Nephron (organoid): ENCODE measurements at regions not wholly inside any gene's neighbourhood (a gene's known extent, or its start where the extent isn't known, plus 50 kb on each side); places are given as distances from the start of the nearest gene placed in this dataset.
"Not testable (repeated sequence)": the region's sequence is repeated elsewhere in the genome, so short reads cannot be mapped to it uniquely, and the experiment has no call there.

Source experiments
- H3K27ac Mint-ChIP-seq, 3 experiments: 2 replicates each; pipeline ENCODE4 v1.8.0; 2020; ENCODE audit warnings: mixed read lengths in 3 of 3, mild to moderate bottlenecking in 2 of 3, moderate library complexity in 1 of 3
- H3K27me3 Mint-ChIP-seq: 2 replicates; pipeline ENCODE4 v1.8.0; 2021; ENCODE audit warnings: low read depth, mild to moderate bottlenecking, moderate library complexity, mixed read lengths
- H3K36me3 Mint-ChIP-seq: 2 replicates; pipeline ENCODE4 v1.8.0; 2020; ENCODE audit warnings: low read depth, mixed read lengths
- H3K4me1 Mint-ChIP-seq: 2 replicates; pipeline ENCODE4 v1.8.0; 2020; ENCODE audit warnings: mixed read lengths
- H3K4me3 Mint-ChIP-seq, 3 experiments: 2 replicates each; pipeline ENCODE4 v1.8.0; 2020; ENCODE audit warnings: mild to moderate bottlenecking in 3 of 3, mixed read lengths in 3 of 3, moderate library complexity in 2 of 3
- H3K9me3 Mint-ChIP-seq: 2 replicates; pipeline ENCODE4 v1.8.0; 2020; ENCODE audit warnings: mixed read lengths
- CTCF ChIP-seq, 3 experiments: fragments of 200-600 bp; sonication (generic); IDR thresholded peaks; one replicate each; pipeline ENCODE4 v1.5.0; 2021; ENCODE audit warnings: antibody characterized with exemption in 3 of 3; ENCODE audit not compliant: unreplicated experiment in 3 of 3

- no peak for TF ChIP-seq CTCF (IDR thresholded peaks at IDR 0.05; ENCODE audit: unreplicated experiment in 3 of 3)
- Mint-ChIP-seq H3K27me3 (peaks cover 19% of the 10 kb centered on the region), H3K27ac (no peak overlapping the region), H3K9me3 (no peaks in the 10 kb centered on the region), H3K36me3 (no peaks in the 10 kb centered on the region), H3K4me1 (peaks cover 19% of the 10 kb centered on the region), H3K4me3 (no peak overlapping the region)
Observed at GRCh38 chr2:10230499-10230898, 72.2 kb upstream of the HPCAL1 start.

- Mint-ChIP-seq H3K27me3 (peaks cover 22% of the 10 kb centered on the region), H3K4me1 (peaks cover 17% of the 10 kb centered on the region)
- not testable (repeated sequence) for H3K36me3 Mint-ChIP-seq, H3K27ac Mint-ChIP-seq, H3K9me3 Mint-ChIP-seq, H3K4me3 Mint-ChIP-seq
Observed at GRCh38 chr2:10230921-10231320, 71.8 kb upstream of the HPCAL1 start.

- Mint-ChIP-seq H3K4me1 (peaks cover 12% of the 10 kb centered on the region), H3K9me3 (no peaks in the 10 kb centered on the region), H3K36me3 (no peaks in the 10 kb centered on the region), H3K27me3 (peaks cover 27% of the 10 kb centered on the region), H3K4me3 (no peak overlapping the region), H3K27ac (no peak overlapping the region)
- TF ChIP-seq CTCF (IDR thresholded peaks at IDR 0.05; ENCODE audit: unreplicated experiment in 3 of 3): no peak
Observed at GRCh38 chr2:10231551-10232085, 71.1 kb upstream of the HPCAL1 start.

- no peak for TF ChIP-seq CTCF (IDR thresholded peaks at IDR 0.05; ENCODE audit: unreplicated experiment in 3 of 3)
- no peak overlapping the region for H3K4me3 Mint-ChIP-seq
- no peaks in the 10 kb centered on the region for H3K36me3 Mint-ChIP-seq
- peaks cover 10% of the 10 kb centered on the region for H3K4me1 Mint-ChIP-seq
- H3K27me3 Mint-ChIP-seq: peaks cover 31% of the 10 kb centered on the region
- H3K27ac Mint-ChIP-seq: no peak overlapping the region
- no peaks in the 10 kb centered on the region for H3K9me3 Mint-ChIP-seq
Observed at GRCh38 chr2:10232096-10232815, 70.4 kb upstream of the HPCAL1 start.

- no peak for TF ChIP-seq CTCF (IDR thresholded peaks at IDR 0.05; ENCODE audit: unreplicated experiment in 3 of 3)
- peaks cover 3% of the 10 kb centered on the region for H3K4me1 Mint-ChIP-seq
- H3K27me3 Mint-ChIP-seq: peaks cover 31% of the 10 kb centered on the region
- H3K9me3 Mint-ChIP-seq: no peaks in the 10 kb centered on the region
- H3K4me3 Mint-ChIP-seq: no peak overlapping the region
- no peak overlapping the region for H3K27ac Mint-ChIP-seq
- no peaks in the 10 kb centered on the region for H3K36me3 Mint-ChIP-seq
Observed at GRCh38 chr2:10233131-10234012, 69.3 kb upstream of the HPCAL1 start.

GRCh38 chr2:10234013-10234306 lies 68.7 kb upstream of the HPCAL1 start:
- no peak for TF ChIP-seq CTCF (IDR thresholded peaks at IDR 0.05; ENCODE audit: unreplicated experiment in 3 of 3)
- H3K9me3 Mint-ChIP-seq: no peaks in the 10 kb centered on the region
- H3K27me3 Mint-ChIP-seq: peaks cover 34% of the 10 kb centered on the region
- H3K36me3 Mint-ChIP-seq: no peaks in the 10 kb centered on the region
- H3K4me1 Mint-ChIP-seq: no peaks in the 10 kb centered on the region
- H3K27ac Mint-ChIP-seq: no peak overlapping the region
- no peak overlapping the region for H3K4me3 Mint-ChIP-seq
